ENCODE measurements at regions not wholly inside any gene's neighbourhood (a gene's known extent, or its start where the extent isn't known, plus 50 kb on each side); places are given as distances from the start of the nearest gene placed in this dataset.

GRCh38 chr21:38678827-38679226 is 126.9 kb upstream of the ETS2 start:
- no peak for ATAC-seq
- intact Hi-C loops (cut with micrococcal nuclease; ENCODE audit: unreplicated experiment) = no loop called here
- Histone ChIP-seq H3K9me3 (ENCODE audit: low read length) (no peaks in the 10 kb centered on the region), H3K27me3 (ENCODE audit: control insufficient read depth in 1 of 2, insufficient read depth in 2 of 2, low read length in 2 of 2) (peaks cover 0 to 10% of the 10 kb centered on the region in 2 experiments; a peak in 1 of 5 replicates), H2AFZ (ENCODE audit: low read length) (no peak overlapping the region), H3K4me1 (ENCODE audit: insufficient read depth, low read length) (no peaks in the 10 kb centered on the region), H3K79me2 (ENCODE audit: insufficient read depth, low read length) (no peaks in the 10 kb centered on the region), H3K4me2 (ENCODE audit: low read depth, low read length) (no peak overlapping the region), H3K4me3 (replicated peaks in 1 of 3; ENCODE audit: insufficient read depth in 1 of 3, low read depth in 2 of 3, low read length in 3 of 3) (no peak overlapping the region), H3K27ac (ENCODE audit: extremely low read length, insufficient read depth, low read length) (no peak overlapping the region), H4K20me1 (ENCODE audit: insufficient read depth, low read length) (no peaks in the 10 kb centered on the region), H3K9ac (ENCODE audit: insufficient read depth, low read depth, low read length) (no peak overlapping the region), H3K36me3 (replicated peaks in 1 of 2; ENCODE audit: control insufficient read depth in 1 of 2, insufficient read depth in 2 of 2, low read length in 2 of 2) (no peaks in the 10 kb centered on the region)
- DNase-seq (ENCODE audit: low spot score) = no peak
- POLR2A ChIA-PET = no interaction called here
- in situ Hi-C loops (cut with HindIII; ENCODE audit: extremely low pct_ligation_motif_present, low pct_unique_long_range_greater_than_20kb) = no loop called here
- BruUV-seq (replicated peaks) = no TSS peak
- TF ChIP-seq TFE3 (CRISPR knock-in tag; IDR thresholded peaks at IDR 0.05) (no peak), AGO1 (IDR thresholded peaks at IDR 0.05; ENCODE audit: low read depth, low read length, poor library complexity, severe bottlenecking) (no peak), RNF219 (CRISPR knock-in tag; IDR thresholded peaks at IDR 0.05) (no peak), POLR2A (IDR thresholded peaks at IDR 0.05; ENCODE audit: insufficient read depth in 1 of 2, low read depth in 2 of 2, low read length in 2 of 2) (no peak), ZNF20 (CRISPR knock-in tag; IDR thresholded peaks at IDR 0.05) (no peak), PCBP1 (IDR thresholded peaks at IDR 0.05; ENCODE audit: borderline replicate concordance, low read depth, low read length) (peak; percentile 82; the same call in 1 of the 2 replicates), SIN3B (IDR thresholded peaks at IDR 0.05; ENCODE audit: low read length) (no peak), MBNL3 (CRISPR knock-in tag; conservative IDR thresholded peaks at IDR 0.05) (no peak), PCBP2 (optimal IDR thresholded peaks at IDR 0.05; ENCODE audit: low read depth, low read length, poor library complexity, severe bottlenecking) (peak; percentile 66), HNRNPK (IDR thresholded peaks at IDR 0.05; ENCODE audit: low read depth, low read length, poor library complexity, severe bottlenecking) (peak; percentile 97), TFDP2 (CRISPR knock-in tag; IDR thresholded peaks at IDR 0.05) (no peak), ZNF737 (CRISPR knock-in tag; IDR thresholded peaks at IDR 0.05; ENCODE audit: borderline replicate concordance) (no peak)
- FAIRE-seq = no peak
- CTCF ChIA-PET (ENCODE audit: low intra/inter-chr PET ratio, low total read pairs) = no interaction called here
